Neural cell (in vitro differentiated cells): ENCODE measurements at regions not wholly inside any gene's neighbourhood (a gene's known extent, or its start where the extent isn't known, plus 50 kb on each side); places are given as distances from the start of the nearest gene placed in this dataset.

Source experiments
- CTCF ChIP-seq: fragments of 450-650 bp; IDR thresholded peaks from 2 replicates; pipeline ENCODE4 v1.5.1; 2014; ENCODE audit warnings: antibody characterized with exemption, mild to moderate bottlenecking, moderate library complexity; ENCODE audit not compliant: poor library complexity, severe bottlenecking
- EP300 ChIP-seq: fragments of 450-650 bp; conservative IDR thresholded peaks from 2 replicates; pipeline ENCODE4 v1.6.1; 2014; ENCODE audit warnings: antibody characterized with exemption, mild to moderate bottlenecking, moderate library complexity; ENCODE audit not compliant: poor library complexity, severe bottlenecking
- EZH2 ChIP-seq: fragments of 200-600, 300-800 bp; shearing (Covaris generic), sonication (generic); IDR thresholded peaks from 2 replicates; pipeline ENCODE4 v1.6.1; 2014; ENCODE audit warnings: antibody characterized with exemption, low read length, borderline replicate concordance, mild to moderate bottlenecking; ENCODE audit not compliant: insufficient read depth, poor library complexity, severe bottlenecking
- MXI1 ChIP-seq: fragments of 450-650 bp; conservative IDR thresholded peaks from 2 replicates; pipeline ENCODE4 v1.6.1; 2014; ENCODE audit warnings: antibody characterized with exemption, mild to moderate bottlenecking; ENCODE audit not compliant: poor library complexity, severe bottlenecking
- POLR2AphosphoS5 ChIP-seq: IDR thresholded peaks from 2 replicates; pipeline ENCODE4 v1.6.1; 2012
- RAD21 ChIP-seq: fragments of 450-650 bp; conservative IDR thresholded peaks from 2 replicates; pipeline ENCODE4 v1.6.1; 2014; ENCODE audit warnings: antibody characterized with exemption, mild to moderate bottlenecking, moderate library complexity
- REST ChIP-seq: IDR thresholded peaks from 2 replicates; pipeline ENCODE4 v1.6.1; 2012; ENCODE audit warnings: borderline replicate concordance
- SMC3 ChIP-seq: fragments of 450-650 bp; conservative IDR thresholded peaks from 2 replicates; pipeline ENCODE4 v1.6.1; 2014; ENCODE audit warnings: antibody characterized with exemption, mild to moderate bottlenecking, moderate library complexity; ENCODE audit not compliant: poor library complexity
- TAF1 ChIP-seq: IDR thresholded peaks from 2 replicates; pipeline ENCODE4 v1.6.1; 2012; ENCODE audit warnings: low read depth

GRCh38 chr20:40941133-40941610 is 87.5 kb upstream of the TOP1 start:
- TF ChIP-seq POLR2AphosphoS5 (no peak), REST (no peak), CTCF (no peak), EP300 (no peak), SMC3 (no peak), TAF1 (no peak), RAD21 (no peak), MXI1 (no peak), EZH2 (no peak)
